ENCODE measurements at regions not wholly inside any gene's neighbourhood (a gene's known extent, or its start where the extent isn't known, plus 50 kb on each side); places are given as distances from the start of the nearest gene placed in this dataset.

DNA sequence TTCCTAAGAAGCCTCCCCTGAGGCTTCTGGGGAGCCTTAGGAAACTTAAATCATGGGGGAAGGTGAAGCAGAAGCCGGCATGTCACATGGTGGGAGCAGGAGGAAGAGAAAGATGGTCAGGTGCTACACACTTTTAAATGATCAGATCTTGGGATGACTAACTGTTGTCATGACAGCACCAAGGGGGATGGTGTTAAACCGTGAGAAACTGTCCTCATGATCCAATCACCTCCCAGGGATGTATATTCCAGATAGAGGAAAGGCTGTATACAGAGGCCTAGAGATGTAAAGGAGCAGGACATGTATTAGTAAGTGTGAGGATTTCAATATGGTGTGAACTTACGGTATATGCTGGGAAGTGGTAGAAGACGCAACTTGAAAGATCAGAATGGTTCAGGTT, 121.1 kb downstream of the CAND1 start:
- DNase-seq (ENCODE audit: extremely low spot score): no peak
- ChIA-PET POLR2A (no interaction called here), CTCF (no interaction called here)
- TF ChIP-seq, protein P1, sequence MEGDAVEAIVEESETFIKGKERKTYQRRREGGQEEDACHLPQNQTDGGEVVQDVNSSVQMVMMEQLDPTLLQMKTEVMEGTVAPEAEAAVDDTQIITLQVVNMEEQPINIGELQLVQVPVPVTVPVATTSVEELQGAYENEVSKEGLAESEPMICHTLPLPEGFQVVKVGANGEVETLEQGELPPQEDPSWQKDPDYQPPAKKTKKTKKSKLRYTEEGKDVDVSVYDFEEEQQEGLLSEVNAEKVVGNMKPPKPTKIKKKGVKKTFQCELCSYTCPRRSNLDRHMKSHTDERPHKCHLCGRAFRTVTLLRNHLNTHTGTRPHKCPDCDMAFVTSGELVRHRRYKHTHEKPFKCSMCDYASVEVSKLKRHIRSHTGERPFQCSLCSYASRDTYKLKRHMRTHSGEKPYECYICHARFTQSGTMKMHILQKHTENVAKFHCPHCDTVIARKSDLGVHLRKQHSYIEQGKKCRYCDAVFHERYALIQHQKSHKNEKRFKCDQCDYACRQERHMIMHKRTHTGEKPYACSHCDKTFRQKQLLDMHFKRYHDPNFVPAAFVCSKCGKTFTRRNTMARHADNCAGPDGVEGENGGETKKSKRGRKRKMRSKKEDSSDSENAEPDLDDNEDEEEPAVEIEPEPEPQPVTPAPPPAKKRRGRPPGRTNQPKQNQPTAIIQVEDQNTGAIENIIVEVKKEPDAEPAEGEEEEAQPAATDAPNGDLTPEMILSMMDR (IDR thresholded peaks at IDR 0.05; ENCODE audit: control extremely low read depth, extremely low read depth, low read depth, missing control alignments): no peak

DNA sequence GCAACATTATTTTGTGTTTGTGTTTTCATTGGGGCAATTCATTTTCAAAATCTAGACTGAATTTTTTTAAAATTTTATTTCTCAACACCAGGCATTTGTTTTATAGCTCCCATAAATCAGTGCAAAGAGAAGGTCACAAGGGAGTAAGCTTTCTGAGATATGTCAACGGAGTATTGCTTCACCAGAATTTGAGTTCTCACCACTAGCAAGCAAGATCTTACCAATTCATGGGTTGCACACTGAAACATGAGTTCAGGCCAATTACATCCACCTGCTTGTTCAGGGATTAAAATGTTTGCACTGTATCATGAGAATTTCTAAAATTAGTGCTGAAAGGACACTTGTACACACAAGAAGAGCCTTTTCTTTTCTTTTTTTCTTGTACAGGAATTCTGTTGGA, 121.9 kb downstream of the CAND1 start:
- ChIA-PET POLR2A (no interaction called here), CTCF (interaction anchor here (0.8 to 1.8 kb wide), 2 partner anchors 11 to 20 kb away, joined by 3 to 5 read pairs; no protein-coding TSS in a partner anchor)
- TF ChIP-seq, protein P1 (IDR thresholded peaks at IDR 0.05; ENCODE audit: control extremely low read depth, extremely low read depth, low read depth, missing control alignments): no peak
- DNase-seq (ENCODE audit: extremely low spot score): no peak

DNA sequence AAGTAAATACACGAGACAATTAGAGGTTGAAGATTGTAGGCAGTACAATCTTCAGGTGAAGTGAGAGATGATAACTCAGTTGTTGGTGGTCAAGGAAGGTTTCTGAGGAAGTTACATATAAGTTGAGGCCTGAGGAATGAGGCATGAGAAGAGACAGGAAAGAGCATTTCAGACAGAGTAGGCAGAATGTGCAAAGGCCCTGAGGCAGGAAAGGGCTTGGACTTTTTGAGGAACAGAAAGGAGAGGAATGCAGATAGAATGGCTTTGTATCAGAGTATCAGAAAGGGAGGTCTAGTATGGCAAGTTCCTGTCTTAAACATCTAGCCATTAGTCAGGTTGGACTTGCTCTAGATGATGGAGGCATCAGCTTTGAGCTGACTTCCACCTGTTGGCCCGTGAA, 122.5 kb downstream of the CAND1 start:
- DNase-seq (ENCODE audit: extremely low spot score): no peak
- ChIA-PET POLR2A (no interaction called here), CTCF (interaction anchor here (1.8 kb wide), 1 partner anchor 10 kb away, joined by 5 read pairs; no protein-coding TSS in a partner anchor)
- TF ChIP-seq, protein P1 (IDR thresholded peaks at IDR 0.05; ENCODE audit: control extremely low read depth, extremely low read depth, low read depth, missing control alignments): no peak

DNA sequence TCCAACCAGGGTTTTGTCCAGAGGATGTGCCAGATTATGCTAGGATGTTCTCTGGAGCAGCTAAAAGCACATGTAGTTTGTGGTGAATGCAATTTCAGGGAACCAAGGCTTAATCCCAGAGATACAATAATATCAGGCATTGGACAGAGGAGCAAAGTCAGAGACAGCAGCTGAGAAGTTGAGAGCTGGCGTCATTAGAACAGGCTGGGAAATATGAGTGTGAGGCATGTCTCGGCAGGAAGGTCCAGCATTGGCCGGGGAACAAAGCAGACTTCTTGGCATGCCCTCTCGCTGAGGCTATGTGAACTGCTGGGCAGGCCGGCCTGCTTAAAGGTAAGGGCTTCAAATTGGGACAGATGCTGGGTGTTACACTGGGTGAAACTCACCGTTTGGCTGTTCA, 125.4 kb downstream of the CAND1 start:
- TF ChIP-seq, protein P1 (IDR thresholded peaks at IDR 0.05; ENCODE audit: control extremely low read depth, extremely low read depth, low read depth, missing control alignments): no peak
- POLR2A ChIA-PET: no interaction called here
- CTCF ChIA-PET: no interaction called here
- no peak for DNase-seq (ENCODE audit: extremely low spot score)

DNA sequence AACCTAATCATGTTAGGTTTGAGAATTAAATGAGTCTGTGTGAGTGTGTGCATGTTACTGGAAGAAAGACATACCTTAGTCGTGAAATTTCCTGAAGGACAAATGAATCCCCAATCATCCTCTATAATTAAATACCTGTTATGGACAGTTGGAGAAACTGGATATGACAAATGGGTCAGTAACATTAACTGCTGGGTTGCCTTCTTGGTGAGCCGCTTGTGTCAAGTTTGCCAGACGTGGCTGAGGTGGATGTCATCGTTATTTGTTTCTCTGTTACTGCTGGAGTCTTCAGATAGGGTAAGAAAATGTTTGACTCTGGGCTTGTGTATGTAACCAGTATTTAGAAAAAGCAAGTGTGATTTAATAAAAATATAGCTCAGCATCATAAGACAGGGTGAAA, 131.6 kb downstream of the CAND1 start:
- DNase-seq (ENCODE audit: extremely low spot score): no peak
- ChIA-PET POLR2A (no interaction called here), CTCF (interaction anchor here (1.0 to 1.4 kb wide), 3 partner anchors 10 to 26 kb away, joined by 3 read pairs; no protein-coding TSS in a partner anchor)
- TF ChIP-seq, protein P1 (IDR thresholded peaks at IDR 0.05; ENCODE audit: control extremely low read depth, extremely low read depth, low read depth, missing control alignments): no peak

DNA sequence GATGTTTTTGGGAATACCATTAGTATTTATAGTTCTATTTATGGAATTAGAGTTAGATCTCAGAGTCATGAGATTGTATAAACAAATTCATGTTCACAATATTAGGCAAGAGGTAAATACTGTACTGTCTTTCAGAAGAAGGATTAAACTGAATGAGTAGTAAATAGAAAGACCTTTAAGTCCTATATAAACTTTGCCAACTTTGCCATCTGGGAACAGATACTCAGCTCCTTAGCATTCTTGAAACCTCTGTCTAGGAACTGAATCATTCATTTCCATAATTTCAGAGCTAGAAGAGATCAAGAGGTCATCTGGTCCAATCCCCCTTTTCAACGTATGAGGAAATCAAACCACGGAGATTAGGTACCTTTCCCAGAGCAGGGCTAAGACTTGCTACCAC, 141.1 kb downstream of the CAND1 start:
- POLR2A ChIA-PET: no interaction called here
- no peak for DNase-seq (ENCODE audit: extremely low spot score)
- TF ChIP-seq, protein P1 (IDR thresholded peaks at IDR 0.05; ENCODE audit: control extremely low read depth, extremely low read depth, low read depth, missing control alignments): no peak
- CTCF ChIA-PET: interaction anchor here (0.9 to 1.7 kb wide), 5 partner anchors 10 to 533 kb away, joined by 3 to 4 read pairs (median 3); no protein-coding TSS in a partner anchor

All from GM10248 (cell line).